Activated naive CD8-positive, alpha-beta T cell treated with anti-CD3 and anti-CD28 coated beads, Interleukin-2, amount 50 U/mL, for 24 hours (primary cell): ENCODE measurements at regions not wholly inside any gene's neighbourhood (a gene's known extent, or its start where the extent isn't known, plus 50 kb on each side); places are given as distances from the start of the nearest gene placed in this dataset.

Source experiments
- ATAC-seq: fragments of 150-1000 bp; cut with Tn5 transposase; one replicate; pipeline ENCODE4 v1.10.0; 2021
- DNase-seq: peaks from one replicate; pipeline ENCODE4 v3.0.0; 2021
- H3K27ac Mint-ChIP-seq: one replicate; pipeline ENCODE4 v1.8.0; 2021; ENCODE audit warnings: mild to moderate bottlenecking, mixed read lengths
- H3K27me3 Mint-ChIP-seq: one replicate; pipeline ENCODE4 v1.8.0; 2021; ENCODE audit warnings: mixed read lengths
- H3K36me3 Mint-ChIP-seq: one replicate; pipeline ENCODE4 v1.8.0; 2021; ENCODE audit warnings: low read depth, mixed read lengths
- H3K4me1 Mint-ChIP-seq: one replicate; pipeline ENCODE4 v1.8.0; 2021; ENCODE audit warnings: mixed read lengths
- H3K4me3 Mint-ChIP-seq: one replicate; pipeline ENCODE4 v1.8.0; 2021; ENCODE audit warnings: mild to moderate bottlenecking, moderate library complexity, mixed read lengths
- H3K9me3 Mint-ChIP-seq: one replicate; pipeline ENCODE4 v1.8.0; 2021; ENCODE audit warnings: mixed read lengths

DNA sequence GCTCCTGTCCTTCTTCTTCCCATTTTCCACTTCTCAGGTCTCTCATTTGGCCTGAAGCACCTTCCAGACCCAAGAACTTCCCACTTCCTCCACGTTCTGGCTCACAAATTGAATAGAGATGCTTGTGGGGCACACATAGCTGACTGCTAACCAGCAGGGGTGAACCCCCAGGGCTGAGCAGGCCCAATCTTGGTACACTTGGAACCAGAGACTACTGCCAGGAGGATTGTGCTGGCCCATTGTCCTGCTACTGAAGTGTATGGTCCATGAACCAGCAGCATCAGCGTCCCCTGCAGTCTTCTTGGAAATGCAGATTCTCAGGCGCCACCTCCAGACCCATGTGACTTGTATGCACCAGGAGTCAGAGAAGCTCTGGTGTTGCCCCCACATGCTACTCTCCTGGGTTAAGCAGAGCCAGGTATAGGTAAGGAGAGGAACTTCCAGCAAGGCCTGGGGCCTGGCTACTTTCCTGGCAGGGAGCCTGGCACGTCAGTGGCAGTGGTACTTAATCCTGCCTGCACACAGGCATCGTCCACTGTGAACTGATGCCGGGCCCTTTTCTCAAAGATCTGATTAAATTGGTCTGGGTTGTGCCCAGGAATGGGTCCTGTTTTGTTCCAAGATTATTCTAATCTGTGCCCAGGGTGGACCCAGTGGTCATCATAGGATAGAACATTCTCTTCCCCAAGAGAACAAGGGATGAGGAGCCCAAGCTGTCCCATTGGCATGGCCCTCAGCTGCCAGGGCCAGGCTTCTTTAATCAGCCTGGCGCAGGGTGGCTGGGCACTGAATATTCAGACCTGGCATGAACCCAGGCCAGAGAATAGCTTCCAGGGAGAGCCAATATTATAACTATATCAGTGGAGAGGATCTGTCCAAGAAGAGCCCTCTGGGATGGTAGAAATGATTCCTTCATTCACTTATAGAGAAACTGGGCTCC, 248.7 kb downstream of the SOX11 start:
- Mint-ChIP-seq H3K36me3 (no peaks in the 10 kb centered on the region), H3K4me1 (no peaks in the 10 kb centered on the region), H3K4me3 (no peak overlapping the region), H3K27me3 (no peaks in the 10 kb centered on the region), H3K27ac (no peak overlapping the region), H3K9me3 (peaks cover 8% of the 10 kb centered on the region)
- DNase-seq, result no peak
- ATAC-seq, result no peak

DNA sequence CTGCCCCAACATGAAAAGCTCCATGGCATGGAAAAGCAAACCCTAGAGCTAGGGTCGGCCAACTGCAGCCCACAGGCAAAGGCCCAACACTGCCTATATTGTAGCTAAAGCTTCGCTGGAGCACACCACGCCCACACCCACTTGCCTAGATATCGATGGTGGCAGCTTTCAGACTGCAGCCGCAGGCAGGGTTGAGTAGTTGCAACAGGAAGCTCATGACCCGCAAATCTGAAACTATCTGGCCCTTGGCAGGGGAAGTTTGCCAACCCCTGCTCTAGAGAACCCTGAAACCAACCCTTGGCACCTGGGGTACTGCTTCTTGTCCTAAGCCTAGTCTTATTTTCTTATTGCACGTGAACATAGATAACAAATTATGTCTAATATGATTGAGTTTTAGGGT, 250.0 kb downstream of the SOX11 start:
- H3K4me3 Mint-ChIP-seq, result no peak overlapping the region
- H3K4me1 Mint-ChIP-seq, result no peaks in the 10 kb centered on the region
- H3K27ac Mint-ChIP-seq, result no peak overlapping the region
- ATAC-seq, result no peak
- peaks cover 2% of the 10 kb centered on the region for H3K9me3 Mint-ChIP-seq
- no peaks in the 10 kb centered on the region for H3K27me3 Mint-ChIP-seq
- no peak for DNase-seq
- H3K36me3 Mint-ChIP-seq, result no peaks in the 10 kb centered on the region

DNA sequence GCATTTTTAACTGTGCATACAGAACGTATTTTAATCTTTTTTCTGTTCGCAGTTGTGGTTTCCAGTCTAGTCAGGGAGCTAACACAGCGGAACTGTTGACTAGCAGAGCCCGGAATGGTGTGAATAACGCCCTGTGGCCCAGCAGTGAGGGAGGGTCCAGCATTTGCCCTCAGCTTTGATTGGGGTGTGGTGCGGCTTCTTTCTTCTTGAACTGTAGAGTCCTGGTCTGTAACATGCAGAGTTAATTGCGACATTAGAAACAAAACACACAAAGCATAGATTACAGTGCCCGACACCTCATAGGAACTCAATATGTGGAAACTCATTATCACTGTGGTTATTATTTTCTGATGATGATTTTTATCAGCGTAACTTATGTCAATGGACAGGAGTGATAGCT, 253.6 kb downstream of the SOX11 start:
- Mint-ChIP-seq H3K27me3 (no peaks in the 10 kb centered on the region), H3K27ac (no peak overlapping the region), H3K4me1 (no peaks in the 10 kb centered on the region), H3K4me3 (no peak overlapping the region), H3K36me3 (no peaks in the 10 kb centered on the region), H3K9me3 (peaks cover 4% of the 10 kb centered on the region)
- DNase-seq (no peak), ATAC-seq (no peak)

DNA sequence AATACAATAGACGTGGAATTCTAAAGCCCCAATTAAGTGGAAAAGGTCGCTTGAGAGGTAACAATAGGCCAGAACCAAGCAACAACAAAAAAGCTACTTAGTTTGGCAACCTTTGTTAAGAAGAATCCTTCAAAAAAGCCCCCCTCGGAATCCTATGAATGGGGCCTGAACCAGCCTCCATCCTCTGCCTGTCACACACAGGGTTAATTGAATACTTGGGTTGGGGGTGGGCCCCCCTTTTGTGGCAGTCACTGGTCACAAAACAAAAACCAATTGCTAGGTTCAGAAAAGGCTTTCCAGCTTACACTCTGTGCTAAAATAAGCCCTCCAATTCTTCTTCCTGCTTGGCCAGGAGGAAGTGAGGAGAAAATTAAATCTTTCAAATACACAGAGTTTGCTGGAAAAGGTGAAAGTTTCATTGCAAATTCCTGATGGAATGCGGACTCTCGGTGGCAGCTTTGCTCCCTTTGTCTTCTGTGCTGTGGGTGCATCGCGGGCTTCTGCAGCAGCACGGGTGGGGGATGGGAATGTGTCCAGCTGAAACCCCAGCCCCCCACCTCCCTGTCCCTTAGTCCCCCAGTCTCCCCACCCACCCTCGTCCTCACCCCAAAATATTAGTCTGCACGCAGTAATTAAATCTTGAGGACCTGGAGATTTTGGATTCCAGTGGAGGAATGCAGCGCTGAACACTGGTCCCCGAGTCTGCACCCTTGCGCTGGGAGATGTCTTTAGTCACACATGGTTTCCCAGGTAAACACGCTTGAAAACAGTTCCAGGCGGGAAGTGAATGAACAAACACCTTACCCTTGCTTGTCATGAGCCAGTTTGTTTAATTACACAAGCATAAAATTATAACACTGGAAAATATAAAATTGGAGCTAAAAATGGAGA, 254.3 kb downstream of the SOX11 start:
- H3K4me1 Mint-ChIP-seq, result no peaks in the 10 kb centered on the region
- H3K27me3 Mint-ChIP-seq, result no peaks in the 10 kb centered on the region
- no peak overlapping the region for H3K4me3 Mint-ChIP-seq
- ATAC-seq, result no peak
- H3K9me3 Mint-ChIP-seq, result peaks cover 4% of the 10 kb centered on the region
- H3K27ac Mint-ChIP-seq, result no peak overlapping the region
- no peaks in the 10 kb centered on the region for H3K36me3 Mint-ChIP-seq
- DNase-seq, result no peak

DNA sequence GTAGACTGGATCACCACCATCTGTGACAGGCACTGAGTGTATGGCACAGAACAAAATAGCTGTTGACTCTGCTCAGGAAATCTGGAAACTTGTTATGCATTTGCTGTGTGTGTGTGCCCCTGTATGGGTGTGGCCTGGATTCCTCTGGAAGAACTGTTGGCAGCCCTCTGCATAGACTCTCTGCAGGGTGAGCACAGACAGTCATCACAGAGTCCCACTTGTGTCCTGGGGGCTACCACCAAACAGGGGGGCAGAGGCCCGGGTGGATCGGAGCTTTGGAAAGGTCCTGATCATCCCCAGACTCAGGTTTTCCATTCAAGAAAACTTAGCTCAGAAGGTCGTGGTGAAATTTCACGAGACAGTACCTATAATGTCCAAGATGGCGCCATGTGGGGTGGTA, 258.6 kb downstream of the SOX11 start:
- no peak for DNase-seq
- no peaks in the 10 kb centered on the region for H3K36me3 Mint-ChIP-seq
- peaks cover 9% of the 10 kb centered on the region for H3K9me3 Mint-ChIP-seq
- no peak overlapping the region for H3K27ac Mint-ChIP-seq
- H3K4me1 Mint-ChIP-seq, result no peaks in the 10 kb centered on the region
- H3K27me3 Mint-ChIP-seq, result peaks cover 2% of the 10 kb centered on the region
- no peak overlapping the region for H3K4me3 Mint-ChIP-seq
- ATAC-seq, result no peak

DNA sequence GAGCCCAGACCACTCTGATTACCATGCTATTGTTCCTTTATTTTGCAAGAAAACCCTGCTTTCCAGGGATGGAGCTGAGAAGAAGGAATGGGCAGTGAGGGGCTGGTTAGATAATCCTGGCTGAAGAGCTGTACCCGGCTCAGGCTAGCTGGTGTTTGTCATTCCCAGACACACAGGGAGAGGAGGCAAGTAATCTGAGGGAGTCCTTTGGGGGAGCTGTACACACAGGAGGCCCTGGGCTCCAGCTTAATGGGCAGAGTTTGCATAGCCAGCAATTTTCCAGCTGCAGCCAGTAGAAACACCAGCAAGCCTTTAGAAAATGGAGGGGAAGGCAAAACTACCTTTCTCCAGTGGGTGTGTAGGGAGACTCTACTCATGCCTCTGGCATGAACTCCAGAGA, 259.3 kb downstream of the SOX11 start:
- H3K27me3 Mint-ChIP-seq, result peaks cover 2% of the 10 kb centered on the region
- no peak for ATAC-seq
- H3K4me3 Mint-ChIP-seq, result no peak overlapping the region
- no peaks in the 10 kb centered on the region for H3K4me1 Mint-ChIP-seq
- H3K27ac Mint-ChIP-seq, result no peak overlapping the region
- no peak for DNase-seq
- peaks cover 9% of the 10 kb centered on the region for H3K9me3 Mint-ChIP-seq
- H3K36me3 Mint-ChIP-seq, result no peaks in the 10 kb centered on the region

DNA sequence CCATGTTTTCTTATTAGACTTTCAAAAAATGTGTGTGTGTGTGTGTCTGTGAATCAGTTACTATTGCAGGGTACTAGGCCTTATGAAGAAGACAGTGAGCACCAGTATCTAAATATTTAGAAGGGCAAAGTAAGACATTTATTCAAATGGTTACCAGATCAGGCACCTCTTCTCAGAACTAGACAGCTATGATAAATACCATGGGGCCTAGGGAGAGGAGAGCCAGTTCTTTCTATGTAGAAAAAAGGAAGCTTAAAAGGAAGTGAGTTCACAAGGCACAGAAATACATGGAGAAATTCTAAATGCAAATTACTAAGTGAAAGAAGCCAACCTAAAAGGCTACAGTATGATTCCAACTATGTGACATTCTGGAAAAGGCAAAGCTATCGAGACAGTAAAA, 261.3 kb downstream of the SOX11 start:
- H3K36me3 Mint-ChIP-seq, result no peaks in the 10 kb centered on the region
- peaks cover 9% of the 10 kb centered on the region for H3K9me3 Mint-ChIP-seq
- ATAC-seq (no peak), DNase-seq (no peak)
- no peak overlapping the region for H3K27ac Mint-ChIP-seq
- H3K27me3 Mint-ChIP-seq, result peaks cover 2% of the 10 kb centered on the region
- no peaks in the 10 kb centered on the region for H3K4me1 Mint-ChIP-seq
- no peak overlapping the region for H3K4me3 Mint-ChIP-seq

DNA sequence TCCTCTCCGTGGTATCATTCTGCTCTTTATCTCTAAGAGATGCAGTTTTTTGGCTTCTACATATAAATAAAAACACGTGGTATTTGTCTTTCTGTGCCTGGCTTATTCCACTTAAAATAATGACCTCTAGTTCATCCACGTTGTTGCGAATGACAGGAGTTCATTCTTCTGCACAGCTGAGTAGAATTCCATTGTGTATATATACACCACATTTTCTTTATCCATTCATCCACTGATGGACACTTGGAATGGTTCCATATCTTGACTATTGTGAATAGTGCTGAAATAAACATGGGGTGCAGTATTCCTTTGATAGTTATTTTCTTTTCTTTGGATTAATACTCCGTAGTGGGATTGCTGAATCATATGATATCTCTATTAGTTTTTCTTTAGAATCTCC, 262.3 kb downstream of the SOX11 start:
- peaks cover 5% of the 10 kb centered on the region for H3K9me3 Mint-ChIP-seq
- DNase-seq, result no peak
- no peak overlapping the region for H3K4me3 Mint-ChIP-seq
- no peaks in the 10 kb centered on the region for H3K36me3 Mint-ChIP-seq
- ATAC-seq, result no peak
- H3K27me3 Mint-ChIP-seq, result peaks cover 2% of the 10 kb centered on the region
- H3K27ac Mint-ChIP-seq, result no peak overlapping the region
- no peaks in the 10 kb centered on the region for H3K4me1 Mint-ChIP-seq

DNA sequence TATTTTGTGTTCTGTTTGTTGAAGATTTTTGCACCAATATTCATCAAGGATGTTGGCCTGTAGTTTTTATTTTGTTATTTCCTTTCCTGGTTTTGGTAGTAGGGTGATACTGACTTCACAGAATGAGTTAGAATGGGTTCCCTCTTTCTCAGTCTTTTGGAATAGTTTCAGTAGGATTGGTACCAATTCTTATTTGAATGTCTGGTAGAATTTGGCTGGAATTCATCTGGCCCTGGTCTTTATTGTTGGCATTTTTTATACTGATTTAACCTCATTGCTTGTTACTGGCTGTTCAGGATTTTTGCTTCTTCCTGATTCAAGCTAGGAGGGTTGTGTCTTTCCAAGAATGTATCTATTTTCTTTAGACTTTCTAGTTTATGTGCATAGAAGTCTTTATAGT, 263.7 kb downstream of the SOX11 start:
- Mint-ChIP-seq H3K9me3 (peaks cover 6% of the 10 kb centered on the region), H3K4me1 (no peaks in the 10 kb centered on the region), H3K27ac (no peak overlapping the region), H3K27me3 (peaks cover 2% of the 10 kb centered on the region), H3K4me3 (no peak overlapping the region), H3K36me3 (no peaks in the 10 kb centered on the region)
- DNase-seq (no peak), ATAC-seq (no peak)

DNA sequence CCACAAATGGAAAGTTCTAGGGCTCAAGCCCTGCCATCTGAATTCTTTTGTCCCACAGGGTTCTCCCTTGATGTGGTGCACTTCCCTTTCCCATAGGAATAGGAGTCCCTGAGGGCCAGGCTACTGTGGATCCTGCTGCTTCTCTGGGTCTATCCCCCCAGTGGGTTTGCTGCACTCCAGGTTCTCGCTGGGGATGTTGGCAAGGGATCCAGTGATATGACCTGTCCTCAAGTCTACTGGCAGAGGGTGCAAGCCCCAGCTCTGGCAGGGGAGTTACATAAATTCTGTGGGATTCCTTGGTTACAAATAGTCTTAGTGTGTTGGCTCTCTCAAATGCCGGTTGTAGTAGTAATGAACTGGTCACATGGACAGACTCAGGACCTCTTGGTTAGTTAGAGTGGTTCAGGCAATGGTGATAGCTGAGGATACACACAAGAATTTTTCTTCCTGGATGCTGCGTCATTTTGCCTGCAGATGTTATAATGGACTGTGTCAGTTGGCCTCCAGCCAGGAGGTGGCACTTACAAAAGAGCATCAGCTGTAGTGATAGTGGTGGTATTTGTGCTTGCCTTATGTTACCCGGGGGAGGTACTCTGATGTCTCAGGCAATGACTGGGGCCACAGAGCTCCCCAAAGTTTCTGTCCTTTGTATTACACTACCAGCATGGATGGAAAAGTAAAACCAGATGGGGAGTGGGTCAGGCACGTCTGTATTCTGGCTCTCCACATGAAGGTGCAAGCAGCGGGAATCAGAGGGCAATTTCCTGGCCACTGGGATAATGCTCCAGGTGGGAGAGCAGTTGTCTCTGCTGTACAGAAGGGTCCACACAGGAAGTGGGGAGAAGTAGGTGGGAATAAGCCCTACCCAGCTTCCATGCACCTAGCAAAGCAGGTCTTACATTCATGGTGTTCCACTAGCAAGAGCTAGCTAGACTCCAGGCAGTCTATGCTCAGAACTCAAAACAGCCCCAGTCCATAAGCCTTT, 267.9 kb downstream of the SOX11 start:
- Mint-ChIP-seq H3K27ac (no peak overlapping the region), H3K9me3 (peaks cover 13% of the 10 kb centered on the region), H3K36me3 (no peaks in the 10 kb centered on the region), H3K4me3 (no peak overlapping the region), H3K4me1 (no peaks in the 10 kb centered on the region), H3K27me3 (no peaks in the 10 kb centered on the region)
- ATAC-seq (no peak), DNase-seq (no peak)

DNA sequence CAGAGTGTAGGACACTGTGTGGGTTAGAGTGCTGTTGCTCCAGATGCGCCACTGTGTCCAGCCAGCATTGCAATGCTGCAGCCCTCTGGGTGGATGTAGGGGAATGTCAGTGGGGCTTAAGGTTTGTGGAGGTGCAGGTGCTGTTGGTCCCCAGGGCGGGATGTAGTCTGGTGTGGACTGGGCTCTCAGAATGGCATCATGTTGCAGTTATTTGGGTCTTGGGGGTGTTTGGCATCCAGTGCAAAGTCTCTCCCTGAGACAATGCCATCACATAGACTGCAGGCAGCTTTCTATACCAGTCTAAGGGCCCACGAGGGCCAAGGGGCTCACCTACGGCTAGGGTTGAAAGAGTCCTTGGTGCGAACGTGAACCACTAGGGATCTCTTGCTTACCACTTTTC, 275.3 kb downstream of the SOX11 start:
- no peaks in the 10 kb centered on the region for H3K27me3 Mint-ChIP-seq
- no peak for ATAC-seq
- H3K36me3 Mint-ChIP-seq, result no peaks in the 10 kb centered on the region
- H3K27ac Mint-ChIP-seq, result no peak overlapping the region
- H3K4me3 Mint-ChIP-seq, result no peak overlapping the region
- H3K9me3 Mint-ChIP-seq, result peaks cover 15% of the 10 kb centered on the region
- H3K4me1 Mint-ChIP-seq, result no peaks in the 10 kb centered on the region
- DNase-seq, result no peak

DNA sequence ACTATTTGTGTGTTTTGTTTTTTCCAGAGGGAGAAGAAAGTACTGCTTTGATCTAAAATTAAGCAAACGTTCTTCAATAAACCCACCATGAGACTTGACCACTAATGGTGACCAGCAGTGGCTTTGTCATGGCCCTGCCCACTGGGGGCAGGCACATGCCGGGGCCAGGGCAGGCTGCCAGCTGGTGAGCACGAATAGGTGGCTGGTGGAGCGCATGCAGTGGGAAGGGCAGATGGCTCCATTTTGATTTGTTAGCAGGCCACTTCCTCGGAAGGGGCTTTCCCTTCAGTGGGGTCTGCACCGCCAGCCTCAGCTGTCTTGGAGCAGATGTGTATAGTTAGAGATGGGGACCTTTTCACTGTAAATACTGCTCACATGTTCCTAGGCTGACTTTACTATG, 277.1 kb downstream of the SOX11 start:
- Mint-ChIP-seq H3K27me3 (no peaks in the 10 kb centered on the region), H3K4me1 (no peaks in the 10 kb centered on the region), H3K9me3 (peaks cover 5% of the 10 kb centered on the region), H3K4me3 (no peak overlapping the region), H3K27ac (no peak overlapping the region), H3K36me3 (no peaks in the 10 kb centered on the region)
- no peak for DNase-seq
- no peak for ATAC-seq

DNA sequence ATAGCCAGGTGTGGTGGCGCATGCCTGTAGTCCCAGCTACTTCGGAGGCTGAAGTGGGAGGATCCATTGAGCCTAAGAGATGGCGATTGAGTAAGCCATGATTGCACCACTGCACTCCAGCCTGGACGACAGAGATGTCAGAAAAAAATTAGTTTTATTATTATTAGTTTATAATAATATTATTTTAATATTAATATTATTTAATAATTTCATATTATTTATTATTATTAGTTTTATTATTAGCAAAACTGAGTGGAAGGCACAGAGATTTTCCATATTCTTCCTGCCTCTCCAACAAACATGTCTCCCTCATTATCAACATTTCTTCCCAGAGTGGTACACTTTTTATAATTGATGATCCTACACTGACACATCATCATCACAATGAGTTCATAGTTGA, 278.2 kb downstream of the SOX11 start:
- no peaks in the 10 kb centered on the region for H3K27me3 Mint-ChIP-seq
- H3K9me3 Mint-ChIP-seq, result peaks cover 5% of the 10 kb centered on the region
- ATAC-seq (no peak), DNase-seq (no peak)
- H3K4me1 Mint-ChIP-seq, result no peaks in the 10 kb centered on the region
- no peak overlapping the region for H3K4me3 Mint-ChIP-seq
- no peak overlapping the region for H3K27ac Mint-ChIP-seq
- H3K36me3 Mint-ChIP-seq, result no peaks in the 10 kb centered on the region

DNA sequence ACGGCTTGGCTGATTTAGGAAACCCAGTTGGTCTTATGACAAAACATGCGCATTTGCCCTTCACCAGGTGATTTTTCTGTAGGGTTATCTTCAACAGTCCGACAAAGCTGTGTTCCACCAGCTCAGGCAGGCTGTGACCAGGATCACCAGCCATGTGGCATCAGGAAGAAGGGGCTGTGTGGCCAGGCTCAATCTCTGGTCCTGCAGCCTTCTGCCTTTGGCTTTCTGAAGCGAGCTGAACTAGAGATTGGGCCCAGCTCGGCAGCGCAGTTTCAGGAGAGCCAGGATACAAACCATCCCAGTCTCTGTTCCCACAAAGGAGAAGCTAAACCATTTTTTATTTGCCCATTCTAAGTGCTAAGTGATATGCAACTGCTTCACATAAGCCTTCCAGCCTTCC, 282.3 kb downstream of the SOX11 start:
- no peak overlapping the region for H3K4me3 Mint-ChIP-seq
- H3K9me3 Mint-ChIP-seq, result peaks cover 5% of the 10 kb centered on the region
- H3K36me3 Mint-ChIP-seq, result no peaks in the 10 kb centered on the region
- H3K27me3 Mint-ChIP-seq, result no peaks in the 10 kb centered on the region
- no peak for DNase-seq
- ATAC-seq, result no peak
- H3K27ac Mint-ChIP-seq, result no peak overlapping the region
- H3K4me1 Mint-ChIP-seq, result no peaks in the 10 kb centered on the region
